Glutamatergic neuron (in vitro differentiated cells): ENCODE measurements at regions not wholly inside any gene's neighbourhood (a gene's known extent, or its start where the extent isn't known, plus 50 kb on each side); places are given as distances from the start of the nearest gene placed in this dataset.

ENCODE experiments used
- DNase-seq: peaks from one replicate; pipeline ENCODE4 v3.0.0; 2022
- H3K27ac Mint-ChIP-seq: one replicate; pipeline ENCODE4 v1.8.0; 2020; ENCODE audit warnings: mild to moderate bottlenecking, mixed read lengths, inconsistent platforms; ENCODE audit not compliant: unreplicated experiment
- H3K27me3 Mint-ChIP-seq: one replicate; pipeline ENCODE4 v1.8.0; 2020; ENCODE audit warnings: mild to moderate bottlenecking, moderate library complexity, mixed read lengths, inconsistent platforms; ENCODE audit not compliant: unreplicated experiment
- H3K36me3 Mint-ChIP-seq: one replicate; pipeline ENCODE4 v1.8.0; 2020; ENCODE audit warnings: mild to moderate bottlenecking, mixed read lengths, inconsistent platforms; ENCODE audit not compliant: unreplicated experiment
- H3K4me1 Mint-ChIP-seq: one replicate; pipeline ENCODE4 v1.8.0; 2020; ENCODE audit warnings: mild to moderate bottlenecking, low read depth, mixed read lengths, inconsistent platforms; ENCODE audit not compliant: unreplicated experiment
- H3K4me3 Mint-ChIP-seq: one replicate; pipeline ENCODE4 v1.8.0; 2020; ENCODE audit warnings: mild to moderate bottlenecking, mixed read lengths, inconsistent platforms; ENCODE audit not compliant: unreplicated experiment
- H3K9me3 Mint-ChIP-seq: one replicate; pipeline ENCODE4 v1.8.0; 2020; ENCODE audit warnings: mild to moderate bottlenecking, moderate library complexity, mixed read lengths, inconsistent platforms; ENCODE audit not compliant: unreplicated experiment
- CTCF ChIP-seq: fragments of 200-600 bp; sonication (generic); IDR thresholded peaks from one replicate; pipeline ENCODE4 v1.5.0; 2021; ENCODE audit not compliant: partially characterized antibody, unreplicated experiment

- TF ChIP-seq CTCF: no peak
- H3K27ac Mint-ChIP-seq: no peak overlapping the region
- no peaks in the 10 kb centered on the region for H3K4me1 Mint-ChIP-seq
- no peak for DNase-seq
- no peaks in the 10 kb centered on the region for H3K9me3 Mint-ChIP-seq
- no peak overlapping the region for H3K4me3 Mint-ChIP-seq
- H3K36me3 Mint-ChIP-seq: no peaks in the 10 kb centered on the region
- H3K27me3 Mint-ChIP-seq: peaks cover 2% of the 10 kb centered on the region
Observed at GRCh38 chr7:86148501-86148900, 495.2 kb upstream of the GRM3 start.

GRCh38 chr7:86137343-86137742 lies 506.4 kb upstream of the GRM3 start:
- Mint-ChIP-seq H3K27me3 (no peaks in the 10 kb centered on the region), H3K4me3 (no peak overlapping the region), H3K9me3 (peaks cover 2% of the 10 kb centered on the region), H3K27ac (no peak overlapping the region), H3K4me1 (no peaks in the 10 kb centered on the region), H3K36me3 (no peaks in the 10 kb centered on the region)
- no peak for TF ChIP-seq CTCF
- DNase-seq: no peak

DNA sequence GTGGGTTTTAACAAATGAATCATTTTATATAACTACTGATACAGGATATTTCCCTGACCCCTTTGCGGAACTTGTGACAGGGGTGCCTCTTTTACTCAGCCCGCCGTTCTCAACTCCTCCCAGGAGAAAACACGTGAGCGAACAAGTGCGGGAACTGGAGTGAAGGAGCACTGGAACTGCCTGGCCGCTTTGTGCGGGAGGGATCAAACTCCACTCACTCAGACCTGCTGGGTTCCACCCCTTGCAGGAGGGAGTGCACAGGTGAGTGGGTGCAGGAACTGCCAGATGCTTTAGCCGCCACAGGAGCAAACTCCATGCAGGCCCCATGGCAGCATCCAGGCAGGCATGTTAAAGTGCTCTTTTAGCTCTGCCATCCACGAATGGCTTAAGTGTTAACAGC lies 513.4 kb upstream of the GRM3 start:
- Mint-ChIP-seq H3K4me1 (no peaks in the 10 kb centered on the region), H3K9me3 (no peaks in the 10 kb centered on the region), H3K27ac (no peak overlapping the region), H3K36me3 (no peaks in the 10 kb centered on the region), H3K27me3 (no peaks in the 10 kb centered on the region), H3K4me3 (no peak overlapping the region)
- no peak for DNase-seq
- TF ChIP-seq CTCF: no peak

GRCh38 chr7:86123476-86123875 lies 520.2 kb upstream of the GRM3 start:
- TF ChIP-seq CTCF: no peak
- Mint-ChIP-seq H3K27me3 (no peaks in the 10 kb centered on the region), H3K36me3 (no peaks in the 10 kb centered on the region), H3K9me3 (no peaks in the 10 kb centered on the region), H3K4me3 (no peak overlapping the region), H3K27ac (no peak overlapping the region), H3K4me1 (no peaks in the 10 kb centered on the region)
- DNase-seq: no peak

- peaks cover 2% of the 10 kb centered on the region for H3K27me3 Mint-ChIP-seq
- no peak for TF ChIP-seq CTCF
- H3K4me3 Mint-ChIP-seq: no peak overlapping the region
- H3K4me1 Mint-ChIP-seq: no peaks in the 10 kb centered on the region
- H3K27ac Mint-ChIP-seq: no peak overlapping the region
- H3K36me3 Mint-ChIP-seq: peaks cover 4% of the 10 kb centered on the region
- H3K9me3 Mint-ChIP-seq: peaks cover 2% of the 10 kb centered on the region
- DNase-seq: no peak
Observed at GRCh38 chr7:86094166-86094669, 549.5 kb upstream of the GRM3 start.
